Smooth muscle cell (in vitro differentiated cells): ENCODE measurements at regions not wholly inside any gene's neighbourhood (a gene's known extent, or its start where the extent isn't known, plus 50 kb on each side); places are given as distances from the start of the nearest gene placed in this dataset.
A peak's percentile ranks its signal among the peaks of the same experiment; 100 is the strongest.

Experiments
- DNase-seq: peaks from one replicate; lab custom pipeline; 2025; ENCODE audit not compliant: unreplicated experiment; lab: John Stamatoyannopoulos, UW
- H2AFZ ChIP-seq: fragments of 200-600 bp; sonication (generic); 2 replicates; pipeline ENCODE4 v1.6.0; 2016; ENCODE audit warnings: antibody characterized with exemption, low read depth, mild to moderate bottlenecking
- H3F3A ChIP-seq: fragments of 200-600 bp; sonication (generic); 2 replicates; pipeline ENCODE4 v1.6.0; 2017; ENCODE audit warnings: antibody characterized with exemption, low read depth
- H3K27ac ChIP-seq: fragments of 200-600 bp; sonication (generic); 2 replicates; pipeline ENCODE4 v1.5.1; 2016; ENCODE audit warnings: low read depth, mild to moderate bottlenecking
- H3K27me3 ChIP-seq: fragments of 200-600 bp; sonication (generic); 2 replicates; pipeline ENCODE4 v1.6.1; 2016; ENCODE audit warnings: low read depth, mild to moderate bottlenecking
- H3K36me3 ChIP-seq: fragments of 200-600 bp; sonication (generic); 2 replicates; pipeline ENCODE4 v1.5.1; 2016; ENCODE audit warnings: low read depth
- H3K4me1 ChIP-seq: fragments of 200-600 bp; sonication (generic); 2 replicates; pipeline ENCODE4 v1.5.1; 2016; ENCODE audit warnings: low read depth
- H3K4me2 ChIP-seq: fragments of 200-600 bp; sonication (generic); 2 replicates; pipeline ENCODE4 v1.6.0; 2016; ENCODE audit warnings: mild to moderate bottlenecking
- H3K4me3 ChIP-seq: fragments of 200-600 bp; sonication (generic); 2 replicates; pipeline ENCODE4 v1.5.1; 2016; ENCODE audit warnings: mild to moderate bottlenecking
- H3K79me2 ChIP-seq: fragments of 200-600 bp; sonication (generic); 2 replicates; pipeline ENCODE4 v1.6.0; 2016; ENCODE audit warnings: low read depth, mild to moderate bottlenecking
- H3K9ac ChIP-seq: fragments of 200-600 bp; sonication (generic); 2 replicates; pipeline ENCODE4 v1.6.0; 2016; ENCODE audit warnings: low read depth
- H3K9me3 ChIP-seq: fragments of 200-600 bp; sonication (generic); replicated peaks from 2 replicates; pipeline ENCODE4 v1.5.1; 2016; ENCODE audit warnings: low read depth
- H4K20me1 ChIP-seq: fragments of 200-600 bp; sonication (generic); 2 replicates; pipeline ENCODE4 v1.6.0; 2016; ENCODE audit warnings: low read depth
- WGBS: methylation state at CpG from one replicate; pipeline ENCODE4 v1.1.7; 2016; ENCODE audit warnings: low lambda C conversion rate; 5-methylcytosine and 5-hydroxymethylcytosine counted together
- TF ChIP-seq, protein P1 (sequence below): fragments of 200-600 bp; sonication (generic); IDR thresholded peaks from 2 replicates; pipeline ENCODE4 v1.5.1; 2017; ENCODE audit warnings: borderline replicate concordance, mild to moderate bottlenecking, antibody characterized with exemption; ENCODE audit not compliant: insufficient read depth, poor library complexity, severe bottlenecking

- WGBS = 70% methylated on average over 32 of the region's 32 CpGs
- no peaks in the 10 kb centered on the region for H3K27me3 ChIP-seq
- H3K4me3 ChIP-seq = no peak overlapping the region
- H2AFZ ChIP-seq = no peak overlapping the region
- TF ChIP-seq, protein P1, sequence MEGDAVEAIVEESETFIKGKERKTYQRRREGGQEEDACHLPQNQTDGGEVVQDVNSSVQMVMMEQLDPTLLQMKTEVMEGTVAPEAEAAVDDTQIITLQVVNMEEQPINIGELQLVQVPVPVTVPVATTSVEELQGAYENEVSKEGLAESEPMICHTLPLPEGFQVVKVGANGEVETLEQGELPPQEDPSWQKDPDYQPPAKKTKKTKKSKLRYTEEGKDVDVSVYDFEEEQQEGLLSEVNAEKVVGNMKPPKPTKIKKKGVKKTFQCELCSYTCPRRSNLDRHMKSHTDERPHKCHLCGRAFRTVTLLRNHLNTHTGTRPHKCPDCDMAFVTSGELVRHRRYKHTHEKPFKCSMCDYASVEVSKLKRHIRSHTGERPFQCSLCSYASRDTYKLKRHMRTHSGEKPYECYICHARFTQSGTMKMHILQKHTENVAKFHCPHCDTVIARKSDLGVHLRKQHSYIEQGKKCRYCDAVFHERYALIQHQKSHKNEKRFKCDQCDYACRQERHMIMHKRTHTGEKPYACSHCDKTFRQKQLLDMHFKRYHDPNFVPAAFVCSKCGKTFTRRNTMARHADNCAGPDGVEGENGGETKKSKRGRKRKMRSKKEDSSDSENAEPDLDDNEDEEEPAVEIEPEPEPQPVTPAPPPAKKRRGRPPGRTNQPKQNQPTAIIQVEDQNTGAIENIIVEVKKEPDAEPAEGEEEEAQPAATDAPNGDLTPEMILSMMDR = no peak
- H3K27ac ChIP-seq = no peak overlapping the region
- H3K79me2 ChIP-seq = no peaks in the 10 kb centered on the region
- H3K9me3 ChIP-seq = no peaks in the 10 kb centered on the region
- H3K36me3 ChIP-seq = no peaks in the 10 kb centered on the region
- no peaks in the 10 kb centered on the region for H4K20me1 ChIP-seq
- DNase-seq = no peak
- peak overlapping the region; percentile 41 for H3K4me2 ChIP-seq
- no peak overlapping the region for H3K9ac ChIP-seq
- H3F3A ChIP-seq = peaks cover under 1% of the 10 kb centered on the region
- H3K4me1 ChIP-seq = no peaks in the 10 kb centered on the region
These were observed 494.3 kb downstream of the FOXO1 start for GRCh38 chr13:40172149-40172591.

DNA sequence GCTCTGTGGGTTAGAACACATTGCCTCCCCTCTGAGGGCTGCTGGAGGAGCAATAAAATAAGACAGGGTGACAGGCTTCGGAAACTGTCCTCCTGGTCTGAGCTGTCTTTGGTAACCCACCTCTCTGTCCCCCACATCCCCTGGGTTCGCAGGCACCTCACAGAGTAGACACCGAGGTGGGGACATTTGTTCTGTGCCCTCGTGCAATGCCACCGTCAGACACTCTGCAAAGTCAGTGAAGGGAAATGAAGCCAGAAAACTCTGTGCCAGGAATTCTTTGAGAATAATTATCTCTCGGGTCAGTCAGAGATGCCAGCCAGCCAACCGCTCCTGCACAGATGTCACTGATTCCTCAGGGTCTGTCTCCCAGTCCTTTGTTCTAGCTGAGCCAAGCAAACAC, 493.6 kb downstream of the FOXO1 start:
- Histone ChIP-seq H3K9me3 (no peaks in the 10 kb centered on the region), H3K36me3 (no peaks in the 10 kb centered on the region), H3K4me1 (no peaks in the 10 kb centered on the region), H4K20me1 (no peaks in the 10 kb centered on the region), H3K4me3 (no peak overlapping the region), H3K27me3 (no peaks in the 10 kb centered on the region), H3K27ac (no peak overlapping the region), H3K79me2 (no peaks in the 10 kb centered on the region), H3K9ac (no peak overlapping the region), H3F3A (no peaks in the 10 kb centered on the region), H2AFZ (no peak overlapping the region), H3K4me2 (no peak overlapping the region)
- TF ChIP-seq, protein P1 = no peak
- DNase-seq = no peak
- 89% methylated on average over 7 of the region's 7 CpGs for WGBS

- Histone ChIP-seq H3K9me3 (no peaks in the 10 kb centered on the region), H2AFZ (no peak overlapping the region), H3K4me2 (no peak overlapping the region), H3F3A (no peaks in the 10 kb centered on the region), H3K4me3 (no peak overlapping the region), H3K4me1 (no peaks in the 10 kb centered on the region), H4K20me1 (no peaks in the 10 kb centered on the region), H3K36me3 (no peaks in the 10 kb centered on the region), H3K27ac (no peak overlapping the region), H3K9ac (no peak overlapping the region), H3K27me3 (no peaks in the 10 kb centered on the region), H3K79me2 (no peaks in the 10 kb centered on the region)
- no peak for DNase-seq
- TF ChIP-seq, protein P1 = no peak
These were observed 490.8 kb downstream of the FOXO1 start for GRCh38 chr13:40175639-40176038.

GRCh38 chr13:40176242-40176641, 490.2 kb downstream of the FOXO1 start:
- H4K20me1 ChIP-seq = no peaks in the 10 kb centered on the region
- no peaks in the 10 kb centered on the region for H3K27me3 ChIP-seq

More at GRCh38 chr13:40176242-40176641, 490.2 kb downstream of the FOXO1 start:
- H2AFZ ChIP-seq = no peak overlapping the region
- DNase-seq = no peak
- H3K36me3 ChIP-seq = no peaks in the 10 kb centered on the region
- H3K9me3 ChIP-seq = no peaks in the 10 kb centered on the region
- H3K79me2 ChIP-seq = no peaks in the 10 kb centered on the region
- no peak overlapping the region for H3K4me2 ChIP-seq
- no peak overlapping the region for H3K27ac ChIP-seq
- no peak overlapping the region for H3K4me3 ChIP-seq
- TF ChIP-seq, protein P1 = no peak
- H3K9ac ChIP-seq = no peak overlapping the region
- 97% methylated on average over 7 of the region's 7 CpGs for WGBS
- no peaks in the 10 kb centered on the region for H3F3A ChIP-seq
- H3K4me1 ChIP-seq = no peaks in the 10 kb centered on the region
